Brain microvascular endothelial cell (primary cell): ENCODE measurements at regions not wholly inside any gene's neighbourhood (a gene's known extent, or its start where the extent isn't known, plus 50 kb on each side); places are given as distances from the start of the nearest gene placed in this dataset.

Experiments
- DNase-seq: peaks from one replicate; pipeline ENCODE4 v3.0.0-alpha.2; 2020
- H3K27ac ChIP-seq: fragments of 250-450 bp; sonication (Bioruptor Pico); 2 replicates; pipeline ENCODE4 v1.5.1; 2020; ENCODE audit warnings: mild to moderate bottlenecking, moderate library complexity
- H3K27me3 ChIP-seq: fragments of 250-450 bp; sonication (Bioruptor Pico); replicated peaks from 2 replicates; pipeline ENCODE4 v1.5.1; 2020; ENCODE audit warnings: mild to moderate bottlenecking
- H3K36me3 ChIP-seq: fragments of 250-450 bp; sonication (Bioruptor Pico); replicated peaks from 2 replicates; pipeline ENCODE4 v1.5.1; 2020; ENCODE audit warnings: mild to moderate bottlenecking
- H3K4me3 ChIP-seq: 2 replicates; pipeline ENCODE4 v1.5.1; 2011; ENCODE audit warnings: low read depth, mild to moderate bottlenecking, control low read depth, low read length, moderate library complexity
- CTCF ChIP-seq: IDR thresholded peaks from 2 replicates; pipeline ENCODE4 v1.5.1; 2011; ENCODE audit warnings: low read depth, mild to moderate bottlenecking, moderate library complexity, low read length, control low read depth, inconsistent platforms; ENCODE audit errors: missing control alignments
- in situ Hi-C: cut with HindIII; loops from 2 replicates; pipeline ENCODE4 v1.10.0; 2017; ENCODE audit warnings: low sequenced_read_pairs, low pct_ligation_motif_present

GRCh38 chr13:63024458-63024857 is 1608.8 kb upstream of the PCDH20 start:
- H3K27ac ChIP-seq, result no peak overlapping the region
- no peak overlapping the region for H3K4me3 ChIP-seq
- TF ChIP-seq CTCF, result no peak
- no peaks in the 10 kb centered on the region for H3K36me3 ChIP-seq
- H3K27me3 ChIP-seq, result no peaks in the 10 kb centered on the region
- no peak for DNase-seq
- in situ Hi-C loops, result no loop called here

GRCh38 chr13:63011996-63012395 is 1596.3 kb upstream of the PCDH20 start:
- Histone ChIP-seq H3K4me3 (no peak overlapping the region), H3K36me3 (no peaks in the 10 kb centered on the region), H3K27ac (no peak overlapping the region), H3K27me3 (no peaks in the 10 kb centered on the region)
- in situ Hi-C loops, result no loop called here
- DNase-seq, result no peak
- no peak for TF ChIP-seq CTCF

- Histone ChIP-seq H3K4me3 (no peak overlapping the region), H3K27me3 (no peaks in the 10 kb centered on the region), H3K27ac (no peak overlapping the region), H3K36me3 (no peaks in the 10 kb centered on the region)
- DNase-seq, result no peak
- in situ Hi-C loops, result no loop called here
- TF ChIP-seq CTCF, result no peak
Observed at GRCh38 chr13:63010072-63010658, 1594.5 kb upstream of the PCDH20 start.

GRCh38 chr13:63005625-63006024 is 1590.0 kb upstream of the PCDH20 start:
- Histone ChIP-seq H3K27me3 (no peaks in the 10 kb centered on the region), H3K36me3 (no peaks in the 10 kb centered on the region), H3K27ac (no peak overlapping the region), H3K4me3 (no peak overlapping the region)
- TF ChIP-seq CTCF, result no peak
- in situ Hi-C loops, result no loop called here
- DNase-seq, result no peak

GRCh38 chr13:62997696-62998095 is 1582.0 kb upstream of the PCDH20 start:
- no peaks in the 10 kb centered on the region for H3K27me3 ChIP-seq
- DNase-seq, result no peak
- no peak overlapping the region for H3K27ac ChIP-seq
- H3K4me3 ChIP-seq, result no peak overlapping the region
- no peak for TF ChIP-seq CTCF
- in situ Hi-C loops, result no loop called here
- no peaks in the 10 kb centered on the region for H3K36me3 ChIP-seq

GRCh38 chr13:62997038-62997599 is 1581.5 kb upstream of the PCDH20 start:
- Histone ChIP-seq H3K27me3 (no peaks in the 10 kb centered on the region), H3K4me3 (no peak overlapping the region), H3K27ac (no peak overlapping the region), H3K36me3 (no peaks in the 10 kb centered on the region)
- TF ChIP-seq CTCF, result no peak
- no peak for DNase-seq
- in situ Hi-C loops, result no loop called here
